A673 (cell line): ENCODE measurements at regions not wholly inside any gene's neighbourhood (a gene's known extent, or its start where the extent isn't known, plus 50 kb on each side); places are given as distances from the start of the nearest gene placed in this dataset.
A peak's percentile ranks its signal among the peaks of the same experiment; 100 is the strongest.

Source experiments
- BruUV-seq: library from RNA; stranded (reverse); fragments of 400-500 nt; replicated peaks from 2 replicates; lab custom pipeline; 2021; lab: Mats Ljungman, UMichigan
- CTCF ChIA-PET: fragments of 300-600 bp; sonication (Branson Sonifier 250); formaldehyde crosslinking; loops from one replicate; lab custom pipeline; 2022; ENCODE audit warnings: antibody characterized with exemption; lab: Charles Lee
- POLR2A ChIA-PET: fragments of 300-600 bp; sonication (Branson Sonifier 250); formaldehyde crosslinking; loops from one replicate; lab custom pipeline; 2022; ENCODE audit warnings: antibody characterized with exemption; ENCODE audit not compliant: low non-redundant PET; lab: Charles Lee
- DNase-seq: peaks from one replicate; pipeline ENCODE4 v3.0.0-alpha.2; 2015; ENCODE audit warnings: low spot score
- H3K27ac ChIP-seq: fragments of 200-600 bp; sonication (generic); 2 replicates; pipeline ENCODE4 v1.5.1; 2016; ENCODE audit warnings: mixed run types, low read depth, mild to moderate bottlenecking, mixed read lengths, antibody characterized with exemption, low read length; ENCODE audit not compliant: poor library complexity, severe bottlenecking
- H3K27me3 ChIP-seq: fragments of 200-600 bp; sonication (generic); replicated peaks from 2 replicates; pipeline ENCODE4 v1.6.1; 2017; ENCODE audit warnings: mixed run types, low read depth, mild to moderate bottlenecking, mixed read lengths, antibody characterized with exemption, low read length; ENCODE audit not compliant: insufficient read depth, poor library complexity
- H3K36me3 ChIP-seq: fragments of 200-600 bp; sonication (generic); 2 replicates; pipeline ENCODE4 v1.6.1; 2016; ENCODE audit warnings: mixed run types, mild to moderate bottlenecking, mixed read lengths, antibody characterized with exemption, low read length; ENCODE audit not compliant: insufficient read depth, poor library complexity, severe bottlenecking
- H3K4me1 ChIP-seq: fragments of 200-600 bp; sonication (generic); 2 replicates; pipeline ENCODE4 v1.6.1; 2017; ENCODE audit warnings: mixed run types, mild to moderate bottlenecking, mixed read lengths, antibody characterized with exemption, low read length; ENCODE audit not compliant: insufficient read depth, poor library complexity, severe bottlenecking
- H3K4me3 ChIP-seq: fragments of 200-600 bp; sonication (generic); 2 replicates; pipeline ENCODE4 v1.5.1; 2016; ENCODE audit warnings: low read depth, mixed run types, mild to moderate bottlenecking, mixed read lengths, low read length; ENCODE audit not compliant: poor library complexity, severe bottlenecking
- H3K9me3 ChIP-seq: fragments of 200-600 bp; sonication (generic); 2 replicates; pipeline ENCODE4 v1.6.1; 2016; ENCODE audit warnings: mixed run types, low read depth, mild to moderate bottlenecking, mixed read lengths, antibody characterized with exemption, low read length; ENCODE audit not compliant: poor library complexity, severe bottlenecking
- CTCF ChIP-seq: fragments of 300-800, 200-600 bp; sonication (generic); conservative IDR thresholded peaks from 2 replicates; pipeline ENCODE4 v1.5.1; 2017; ENCODE audit warnings: low read depth, mild to moderate bottlenecking, antibody characterized with exemption, low read length, moderate library complexity, mixed read lengths
- EZH2 ChIP-seq: fragments of 200-600 bp; sonication (generic); IDR thresholded peaks from 2 replicates; pipeline ENCODE4 v1.6.1; 2017; ENCODE audit warnings: borderline replicate concordance, low read depth, mild to moderate bottlenecking, mixed read lengths, antibody characterized with exemption, low read length; ENCODE audit not compliant: poor library complexity, severe bottlenecking
- intact Hi-C: fragments of 100-400 bp; cut with micrococcal nuclease; formaldehyde crosslinking; loops from one replicate; pipeline ENCODE4 v1.10.0; 2022; ENCODE audit not compliant: unreplicated experiment

GRCh38 chr12:116381744-116382685 lies 104.5 kb upstream of the MED13L start:
- Histone ChIP-seq H3K36me3 (no peaks in the 10 kb centered on the region), H3K4me1 (peaks cover 27% of the 10 kb centered on the region), H3K27ac (peak overlapping the region; percentile 60), H3K9me3 (no peaks in the 10 kb centered on the region), H3K27me3 (no peaks in the 10 kb centered on the region), H3K4me3 (no peak overlapping the region)
- peak; percentile 85 for DNase-seq
- ChIA-PET CTCF (no interaction called here), POLR2A (no interaction called here)
- no TSS peak for BruUV-seq
- TF ChIP-seq EZH2 (no peak), CTCF (no peak)
- intact Hi-C loops: no loop called here

GRCh38 chr12:116382686-116383530 lies 105.4 kb upstream of the MED13L start:
- Histone ChIP-seq H3K36me3 (no peaks in the 10 kb centered on the region), H3K9me3 (no peaks in the 10 kb centered on the region), H3K27me3 (no peaks in the 10 kb centered on the region), H3K4me1 (peaks cover 27% of the 10 kb centered on the region), H3K4me3 (no peak overlapping the region), H3K27ac (no peak overlapping the region)
- ChIA-PET CTCF (interaction anchor here (0.5 kb wide), 1 partner anchor 515 kb away, joined by 3 read pairs; no protein-coding TSS in a partner anchor), POLR2A (no interaction called here)
- TF ChIP-seq EZH2 (no peak), CTCF (no peak)
- DNase-seq: peak; percentile 59
- BruUV-seq: no TSS peak
- intact Hi-C loops: no loop called here

GRCh38 chr12:116384175-116384574 lies 106.7 kb upstream of the MED13L start:
- CTCF ChIA-PET: no interaction called here
- POLR2A ChIA-PET: no interaction called here
- H3K4me1 ChIP-seq: peaks cover 27% of the 10 kb centered on the region
- no peaks in the 10 kb centered on the region for H3K9me3 ChIP-seq
- DNase-seq: no peak
- no TSS peak for BruUV-seq
- TF ChIP-seq EZH2: no peak
- TF ChIP-seq CTCF: no peak
- H3K36me3 ChIP-seq: no peaks in the 10 kb centered on the region
- H3K4me3 ChIP-seq: no peak overlapping the region
- intact Hi-C loops: no loop called here
- H3K27me3 ChIP-seq: no peaks in the 10 kb centered on the region
- no peak overlapping the region for H3K27ac ChIP-seq
